ENCODE measurements at regions not wholly inside any gene's neighbourhood (a gene's known extent, or its start where the extent isn't known, plus 50 kb on each side); places are given as distances from the start of the nearest gene placed in this dataset.

GRCh38 chr7:35424440-35424839 is 170.5 kb upstream of the TBX20 start:
- no peak for TF ChIP-seq ZNF274 (IDR thresholded peaks at IDR 0.05; ENCODE audit: low read depth, low read length)
- no peak for TF ChIP-seq YY1 (IDR thresholded peaks at IDR 0.05; ENCODE audit: insufficient read depth, insufficient read length)
- TF ChIP-seq SUZ12 (IDR thresholded peaks at IDR 0.05; ENCODE audit: extremely low read depth, insufficient read depth, insufficient read length): no peak

Data from NT2/D1 (cell line).